OCI-LY3 (cell line): ENCODE measurements at regions not wholly inside any gene's neighbourhood (a gene's known extent, or its start where the extent isn't known, plus 50 kb on each side); places are given as distances from the start of the nearest gene placed in this dataset.
"Not testable (repeated sequence)": the region's sequence is repeated elsewhere in the genome, so short reads cannot be mapped to it uniquely, and the experiment has no call there.

Experiments used
- H2AFZ ChIP-seq: fragments of 200-600, 300-600 bp; shearing (Covaris generic); 2 replicates; pipeline ENCODE4 v1.6.0; 2014; ENCODE audit warnings: antibody characterized with exemption, low read depth, low read length
- H3K27ac ChIP-seq: fragments of 200-600, 300-600 bp; sonication (generic); 2 replicates; pipeline ENCODE4 v1.5.1; 2014; ENCODE audit warnings: mild to moderate bottlenecking, low read length, moderate library complexity, mixed read lengths
- H3K27me3 ChIP-seq: fragments of 200-600, 300-600 bp; sonication (generic); 2 replicates; pipeline ENCODE4 v1.6.1; 2014; ENCODE audit warnings: low read depth, low read length, mixed read lengths
- H3K36me3 ChIP-seq: fragments of 200-600, 300-600 bp; sonication (generic); replicated peaks from 2 replicates; pipeline ENCODE3; 2014; ENCODE audit warnings: low read depth, low read length, mixed read lengths
- H3K4me1 ChIP-seq: fragments of 300-600, 200-600 bp; sonication (generic); 2 replicates; pipeline ENCODE4 v1.6.1; 2014; ENCODE audit warnings: low read length, mixed read lengths
- H3K4me2 ChIP-seq: fragments of 200-600, 300-600 bp; sonication (generic); 2 replicates; pipeline ENCODE4 v1.6.1; 2014; ENCODE audit warnings: low read length, mixed read lengths
- H3K4me3 ChIP-seq: fragments of 300-600, 200-600 bp; sonication (generic); 2 replicates; pipeline ENCODE4 v1.5.1; 2014; ENCODE audit warnings: antibody characterized with exemption, mild to moderate bottlenecking, low read length, moderate library complexity
- H3K79me2 ChIP-seq: fragments of 300-600, 200-600 bp; shearing (Covaris generic); 2 replicates; pipeline ENCODE4 v1.6.1; 2014; ENCODE audit warnings: mild to moderate bottlenecking, low read length, mixed read lengths
- H3K9ac ChIP-seq: fragments of 300-600, 200-600 bp; shearing (Covaris generic); 2 replicates; pipeline ENCODE4 v1.6.0; 2014; ENCODE audit warnings: mild to moderate bottlenecking, low read length, moderate library complexity
- H3K9me3 ChIP-seq: fragments of 200-600, 300-600 bp; shearing (Covaris generic); 2 replicates; pipeline ENCODE4 v1.6.1; 2014; ENCODE audit warnings: low read length, mixed read lengths; ENCODE audit not compliant: insufficient read depth
- H4K20me1 ChIP-seq: fragments of 200-600, 300-600 bp; sonication (generic); 2 replicates; pipeline ENCODE4 v1.6.1; 2016; ENCODE audit warnings: low read length, mixed read lengths; ENCODE audit not compliant: insufficient read depth
- EZH2phosphoT487 ChIP-seq: fragments of 200-600 bp; shearing (Covaris generic); IDR thresholded peaks from 2 replicates; pipeline ENCODE4 v1.6.1; 2018; ENCODE audit warnings: antibody characterized with exemption, mixed run types, low read depth
- TF ChIP-seq, protein P1 (sequence below): fragments of 200-600, 300-600 bp; sonication (generic); IDR thresholded peaks from 2 replicates; pipeline ENCODE4 v1.5.1; 2014; ENCODE audit warnings: antibody characterized with exemption, low read length, low read depth

DNA sequence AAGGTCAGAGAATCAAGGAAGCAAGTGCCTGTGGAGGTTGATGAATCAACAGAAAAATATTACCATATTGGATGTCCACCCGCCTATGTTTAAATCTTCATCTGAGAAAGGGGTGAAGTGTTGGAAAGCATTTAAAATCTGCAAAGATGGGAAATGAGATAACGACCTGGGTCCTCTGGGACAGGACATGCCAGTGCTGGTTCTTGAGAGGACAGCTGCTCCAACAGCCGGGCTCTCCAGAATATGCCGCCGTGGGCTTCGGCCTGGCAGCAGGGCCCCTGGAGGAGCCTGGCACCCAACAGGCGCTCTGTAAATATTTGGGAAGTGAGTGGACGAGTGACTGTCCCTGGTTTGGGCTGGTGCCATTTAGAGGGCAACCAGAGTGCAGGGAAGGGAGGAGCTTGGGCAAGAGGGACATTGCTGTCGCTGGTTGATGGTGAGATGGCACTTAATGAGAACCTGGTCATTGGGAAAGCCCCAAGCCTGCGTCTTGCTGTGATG lies 129.9 kb downstream of the KCNA5 start:
- Histone ChIP-seq H2AFZ (no peak overlapping the region), H3K9me3 (no peaks in the 10 kb centered on the region), H3K4me1 (no peaks in the 10 kb centered on the region), H3K4me3 (no peak overlapping the region), H3K27me3 (peaks cover 24% of the 10 kb centered on the region), H3K4me2 (no peak overlapping the region), H3K9ac (no peak overlapping the region), H3K36me3 (no peaks in the 10 kb centered on the region), H3K27ac (no peak overlapping the region), H3K79me2 (no peaks in the 10 kb centered on the region), H4K20me1 (no peaks in the 10 kb centered on the region)
- no peak for TF ChIP-seq EZH2phosphoT487
- TF ChIP-seq, protein P1, sequence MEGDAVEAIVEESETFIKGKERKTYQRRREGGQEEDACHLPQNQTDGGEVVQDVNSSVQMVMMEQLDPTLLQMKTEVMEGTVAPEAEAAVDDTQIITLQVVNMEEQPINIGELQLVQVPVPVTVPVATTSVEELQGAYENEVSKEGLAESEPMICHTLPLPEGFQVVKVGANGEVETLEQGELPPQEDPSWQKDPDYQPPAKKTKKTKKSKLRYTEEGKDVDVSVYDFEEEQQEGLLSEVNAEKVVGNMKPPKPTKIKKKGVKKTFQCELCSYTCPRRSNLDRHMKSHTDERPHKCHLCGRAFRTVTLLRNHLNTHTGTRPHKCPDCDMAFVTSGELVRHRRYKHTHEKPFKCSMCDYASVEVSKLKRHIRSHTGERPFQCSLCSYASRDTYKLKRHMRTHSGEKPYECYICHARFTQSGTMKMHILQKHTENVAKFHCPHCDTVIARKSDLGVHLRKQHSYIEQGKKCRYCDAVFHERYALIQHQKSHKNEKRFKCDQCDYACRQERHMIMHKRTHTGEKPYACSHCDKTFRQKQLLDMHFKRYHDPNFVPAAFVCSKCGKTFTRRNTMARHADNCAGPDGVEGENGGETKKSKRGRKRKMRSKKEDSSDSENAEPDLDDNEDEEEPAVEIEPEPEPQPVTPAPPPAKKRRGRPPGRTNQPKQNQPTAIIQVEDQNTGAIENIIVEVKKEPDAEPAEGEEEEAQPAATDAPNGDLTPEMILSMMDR: no peak

DNA sequence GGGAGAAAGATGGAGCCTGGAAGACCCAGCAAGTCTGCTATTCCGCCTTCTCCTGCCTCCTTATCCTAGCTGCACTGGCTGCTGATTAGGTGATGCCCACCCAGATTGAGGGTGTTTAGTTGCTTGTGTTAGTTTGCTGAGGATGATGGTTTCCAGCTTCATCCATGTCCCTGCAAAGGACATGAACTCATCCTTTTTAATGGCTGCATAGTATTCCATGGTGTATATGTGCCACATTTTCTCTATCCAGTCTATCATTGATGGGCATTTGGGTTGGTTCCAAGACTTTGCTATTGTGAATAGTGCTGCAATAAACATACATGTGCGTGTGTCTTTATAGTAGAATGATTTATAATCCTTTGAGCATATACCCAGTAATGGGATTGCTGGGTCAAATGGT lies 131.7 kb downstream of the KCNA5 start:
- not testable (repeated sequence) for H3K9ac ChIP-seq, H3K79me2 ChIP-seq

DNA sequence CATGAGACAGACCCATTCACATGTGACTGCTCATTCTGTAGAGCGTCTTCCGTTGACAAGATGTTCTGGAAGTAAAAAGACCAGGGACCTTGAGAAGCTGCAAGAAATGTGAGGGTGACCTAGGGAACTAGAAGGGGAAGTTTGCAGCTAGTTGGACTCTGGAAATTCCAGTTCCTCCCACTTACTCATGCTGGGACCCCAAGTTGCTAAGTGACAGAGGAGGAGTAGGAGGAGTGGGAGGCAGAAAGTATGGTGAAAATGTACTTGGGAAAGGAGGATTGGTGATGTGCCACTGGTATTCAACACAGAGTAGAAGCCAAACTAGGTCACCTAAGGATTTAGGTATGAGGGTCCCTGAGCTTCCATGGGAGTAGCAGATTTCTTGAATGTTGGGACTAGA lies 132.4 kb downstream of the KCNA5 start:
- H3K79me2 ChIP-seq: no peaks in the 10 kb centered on the region
- peaks cover 27% of the 10 kb centered on the region for H3K27me3 ChIP-seq
- no peaks in the 10 kb centered on the region for H3K4me1 ChIP-seq
- no peak overlapping the region for H3K27ac ChIP-seq
- H3K4me3 ChIP-seq: no peak overlapping the region
- H3K36me3 ChIP-seq: no peaks in the 10 kb centered on the region
- H4K20me1 ChIP-seq: no peaks in the 10 kb centered on the region
- no peak for TF ChIP-seq EZH2phosphoT487
- TF ChIP-seq, protein P1: no peak
- H3K9ac ChIP-seq: no peak overlapping the region
- no peaks in the 10 kb centered on the region for H3K9me3 ChIP-seq
- H2AFZ ChIP-seq: no peak overlapping the region
- no peak overlapping the region for H3K4me2 ChIP-seq

More for the DNA sequence above, 131.7 kb downstream of the KCNA5 start:
- H3K36me3 ChIP-seq, H3K9me3 ChIP-seq, H3K4me2 ChIP-seq, H4K20me1 ChIP-seq, H3K4me1 ChIP-seq, H3K4me3 ChIP-seq, H2AFZ ChIP-seq, H3K27ac ChIP-seq: not testable (repeated sequence)
- peaks cover 25% of the 10 kb centered on the region for H3K27me3 ChIP-seq

DNA sequence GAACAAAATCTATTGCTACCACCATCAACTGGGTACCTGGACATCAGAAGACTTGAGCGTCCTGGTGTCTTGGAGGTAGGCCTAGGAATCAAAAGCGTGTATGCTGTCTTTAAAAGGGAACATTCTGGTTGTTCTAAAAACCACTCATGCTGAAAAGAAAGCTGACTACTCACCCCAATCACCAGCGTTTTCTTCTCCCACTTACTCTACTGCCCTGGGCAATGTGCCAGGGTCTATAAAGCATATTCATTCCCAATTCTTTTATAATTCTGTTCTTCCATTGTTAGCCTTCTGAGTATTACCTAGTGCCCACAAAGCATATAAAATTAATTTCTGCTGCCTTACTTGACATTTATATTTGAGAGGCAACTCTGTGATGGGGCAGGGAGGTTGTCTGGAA lies 133.4 kb downstream of the KCNA5 start:
- Histone ChIP-seq H3K4me1 (no peaks in the 10 kb centered on the region), H3K27me3 (peaks cover 24% of the 10 kb centered on the region), H3K4me2 (no peak overlapping the region), H3K27ac (no peak overlapping the region), H4K20me1 (no peaks in the 10 kb centered on the region), H3K4me3 (no peak overlapping the region), H3K36me3 (no peaks in the 10 kb centered on the region), H3K79me2 (no peaks in the 10 kb centered on the region), H2AFZ (no peak overlapping the region), H3K9ac (no peak overlapping the region), H3K9me3 (no peaks in the 10 kb centered on the region)
- TF ChIP-seq, protein P1: no peak
- no peak for TF ChIP-seq EZH2phosphoT487

DNA sequence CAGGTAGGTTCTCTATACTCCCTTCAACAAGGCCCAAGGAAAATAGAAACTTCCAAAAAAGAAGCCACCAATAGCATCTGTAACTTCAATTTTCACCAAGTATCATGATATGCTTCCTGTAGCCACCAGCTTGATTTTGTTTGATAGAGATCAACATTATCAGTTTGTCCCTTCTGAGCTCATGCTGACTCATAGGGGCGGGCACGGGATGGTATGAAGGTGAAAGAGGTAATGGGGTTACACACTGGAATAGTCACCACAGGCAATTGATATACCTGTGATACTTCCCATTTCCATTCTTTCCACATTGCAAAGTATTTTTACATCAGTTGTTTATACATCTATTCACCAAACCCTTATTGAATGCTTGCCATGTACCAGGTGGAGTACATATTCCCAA lies 134.1 kb downstream of the KCNA5 start:
- no peak overlapping the region for H3K9ac ChIP-seq
- H3K27me3 ChIP-seq: peaks cover 24% of the 10 kb centered on the region
- no peaks in the 10 kb centered on the region for H3K9me3 ChIP-seq
- no peak overlapping the region for H3K4me3 ChIP-seq
- H3K36me3 ChIP-seq: no peaks in the 10 kb centered on the region
- no peaks in the 10 kb centered on the region for H3K79me2 ChIP-seq
- no peaks in the 10 kb centered on the region for H4K20me1 ChIP-seq
- H3K27ac ChIP-seq: no peak overlapping the region
- no peaks in the 10 kb centered on the region for H3K4me1 ChIP-seq
- TF ChIP-seq, protein P1: no peak
- TF ChIP-seq EZH2phosphoT487: no peak
- no peak overlapping the region for H2AFZ ChIP-seq
- H3K4me2 ChIP-seq: no peak overlapping the region
